GM06990 (cell line): ENCODE measurements at regions not wholly inside any gene's neighbourhood (a gene's known extent, or its start where the extent isn't known, plus 50 kb on each side); places are given as distances from the start of the nearest gene placed in this dataset.

ENCODE experiments used
- DNase-seq: peaks from one replicate; pipeline ENCODE4 v3.0.0-alpha.2; 2011; ENCODE audit not compliant: insufficient read length; ENCODE audit errors: extremely low read depth
- H3K27me3 ChIP-seq: replicated peaks from 2 replicates; pipeline ENCODE4 v1.6.0; 2011; ENCODE audit warnings: low read length; ENCODE audit not compliant: control insufficient read depth, insufficient read depth
- H3K36me3 ChIP-seq: 2 replicates; pipeline ENCODE4 v1.5.1; 2011; ENCODE audit warnings: low read length; ENCODE audit not compliant: control insufficient read depth, insufficient read depth
- H3K4me3 ChIP-seq: replicated peaks from 2 replicates; pipeline ENCODE4 v1.5.1; 2011; ENCODE audit warnings: low read depth, mild to moderate bottlenecking, control low read depth, low read length
- TF ChIP-seq, protein P1 (sequence below): IDR thresholded peaks from 2 replicates; pipeline ENCODE4 v1.5.1; 2011; ENCODE audit warnings: low read length, control low read depth, mild to moderate bottlenecking, inconsistent platforms; ENCODE audit not compliant: insufficient read depth, poor library complexity, severe bottlenecking

DNA sequence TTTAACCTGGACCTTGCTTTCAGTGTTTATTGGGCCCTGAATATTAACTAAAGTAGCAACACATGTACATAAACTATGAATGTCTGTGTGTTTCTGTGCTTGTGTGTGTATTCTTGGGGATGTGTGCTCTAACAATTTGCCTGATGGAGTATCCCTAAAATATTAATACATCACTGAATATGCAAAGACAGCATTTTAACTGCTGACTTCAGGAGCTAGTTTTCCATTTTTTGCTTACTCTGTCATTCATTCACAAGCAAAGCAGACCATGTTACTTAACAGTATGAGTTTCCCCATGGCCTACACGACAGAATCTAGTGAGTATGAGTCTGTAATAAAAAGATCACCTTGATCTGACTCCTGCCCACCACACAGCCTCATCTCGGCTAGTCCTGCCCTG is 402.8 kb downstream of the BCAT1 start:
- Histone ChIP-seq H3K4me3 (no peak overlapping the region), H3K36me3 (no peaks in the 10 kb centered on the region), H3K27me3 (no peaks in the 10 kb centered on the region)
- no peak for DNase-seq
- TF ChIP-seq, protein P1, sequence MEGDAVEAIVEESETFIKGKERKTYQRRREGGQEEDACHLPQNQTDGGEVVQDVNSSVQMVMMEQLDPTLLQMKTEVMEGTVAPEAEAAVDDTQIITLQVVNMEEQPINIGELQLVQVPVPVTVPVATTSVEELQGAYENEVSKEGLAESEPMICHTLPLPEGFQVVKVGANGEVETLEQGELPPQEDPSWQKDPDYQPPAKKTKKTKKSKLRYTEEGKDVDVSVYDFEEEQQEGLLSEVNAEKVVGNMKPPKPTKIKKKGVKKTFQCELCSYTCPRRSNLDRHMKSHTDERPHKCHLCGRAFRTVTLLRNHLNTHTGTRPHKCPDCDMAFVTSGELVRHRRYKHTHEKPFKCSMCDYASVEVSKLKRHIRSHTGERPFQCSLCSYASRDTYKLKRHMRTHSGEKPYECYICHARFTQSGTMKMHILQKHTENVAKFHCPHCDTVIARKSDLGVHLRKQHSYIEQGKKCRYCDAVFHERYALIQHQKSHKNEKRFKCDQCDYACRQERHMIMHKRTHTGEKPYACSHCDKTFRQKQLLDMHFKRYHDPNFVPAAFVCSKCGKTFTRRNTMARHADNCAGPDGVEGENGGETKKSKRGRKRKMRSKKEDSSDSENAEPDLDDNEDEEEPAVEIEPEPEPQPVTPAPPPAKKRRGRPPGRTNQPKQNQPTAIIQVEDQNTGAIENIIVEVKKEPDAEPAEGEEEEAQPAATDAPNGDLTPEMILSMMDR: no peak

DNA sequence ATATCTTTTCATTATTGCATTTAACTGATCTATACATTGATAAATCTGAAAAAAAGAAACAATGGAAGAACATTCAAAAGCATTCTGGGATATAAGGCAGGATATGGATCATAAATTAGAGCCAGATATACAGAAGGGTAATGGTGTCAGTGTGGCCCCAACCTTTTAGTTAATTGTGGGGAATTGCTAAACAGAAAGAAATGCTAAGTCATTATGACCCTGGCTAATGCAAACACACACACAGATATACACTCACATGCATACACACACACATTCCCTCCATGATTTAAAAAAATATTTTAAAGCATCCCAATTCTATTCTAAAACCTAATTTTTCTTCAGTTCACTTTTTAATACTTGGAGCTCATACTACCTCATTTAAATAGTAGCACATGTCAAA is 404.5 kb downstream of the BCAT1 start:
- no peaks in the 10 kb centered on the region for H3K36me3 ChIP-seq
- H3K27me3 ChIP-seq: no peaks in the 10 kb centered on the region
- TF ChIP-seq, protein P1: no peak
- no peak overlapping the region for H3K4me3 ChIP-seq
- no peak for DNase-seq

DNA sequence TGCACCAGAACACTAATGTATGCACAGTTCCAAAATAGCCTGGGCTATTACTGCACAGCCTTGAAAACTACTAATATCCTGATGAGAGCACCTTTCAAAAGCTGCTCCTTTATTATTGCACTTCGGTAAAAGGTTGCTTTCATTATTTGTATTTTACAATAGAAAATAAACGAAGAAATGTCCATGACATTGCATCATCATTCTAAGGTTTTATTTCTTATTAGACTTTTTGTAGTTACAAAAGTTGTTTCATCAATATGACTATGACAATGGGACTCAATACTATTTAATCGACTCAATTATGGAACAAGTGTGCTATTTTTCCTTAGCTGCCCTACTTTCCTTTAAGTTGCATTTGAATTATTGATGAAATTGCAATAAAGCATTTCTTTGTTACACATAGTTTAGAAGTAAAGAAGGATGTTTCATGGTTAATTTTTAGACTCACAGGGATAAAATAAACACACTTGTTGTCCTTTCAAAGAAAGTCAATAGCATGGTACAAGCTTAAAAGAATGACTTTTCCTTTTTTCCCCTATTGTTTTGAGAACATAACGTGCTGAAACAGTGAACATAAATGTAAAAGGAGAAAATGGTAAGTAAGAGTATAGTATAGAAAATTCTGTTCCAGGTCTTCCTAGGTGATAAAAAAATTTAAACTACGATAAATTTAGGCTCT is 407.6 kb downstream of the BCAT1 start:
- H3K4me3 ChIP-seq: no peak overlapping the region
- no peaks in the 10 kb centered on the region for H3K36me3 ChIP-seq
- TF ChIP-seq, protein P1: no peak
- DNase-seq: no peak
- no peaks in the 10 kb centered on the region for H3K27me3 ChIP-seq

DNA sequence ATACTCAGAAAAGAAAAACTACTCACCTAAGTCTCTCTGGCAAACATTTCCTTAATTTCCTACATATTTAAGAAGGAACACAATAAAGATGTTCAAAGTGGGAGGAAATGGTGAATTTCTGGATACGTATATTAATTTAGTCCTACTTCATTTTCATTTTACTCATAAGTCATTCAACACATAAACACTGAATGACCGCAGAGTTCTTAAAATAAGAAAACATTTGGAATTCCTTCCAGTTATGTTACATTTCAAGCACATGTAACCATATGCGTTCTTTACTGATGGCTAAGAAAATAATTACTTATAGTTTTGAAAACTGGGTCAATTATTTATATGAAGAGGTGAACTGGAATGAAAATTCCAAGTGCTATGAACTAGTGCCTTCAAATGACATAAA is 409.3 kb downstream of the BCAT1 start:
- TF ChIP-seq, protein P1: no peak
- no peaks in the 10 kb centered on the region for H3K27me3 ChIP-seq
- H3K4me3 ChIP-seq: no peak overlapping the region
- DNase-seq: no peak
- no peaks in the 10 kb centered on the region for H3K36me3 ChIP-seq

DNA sequence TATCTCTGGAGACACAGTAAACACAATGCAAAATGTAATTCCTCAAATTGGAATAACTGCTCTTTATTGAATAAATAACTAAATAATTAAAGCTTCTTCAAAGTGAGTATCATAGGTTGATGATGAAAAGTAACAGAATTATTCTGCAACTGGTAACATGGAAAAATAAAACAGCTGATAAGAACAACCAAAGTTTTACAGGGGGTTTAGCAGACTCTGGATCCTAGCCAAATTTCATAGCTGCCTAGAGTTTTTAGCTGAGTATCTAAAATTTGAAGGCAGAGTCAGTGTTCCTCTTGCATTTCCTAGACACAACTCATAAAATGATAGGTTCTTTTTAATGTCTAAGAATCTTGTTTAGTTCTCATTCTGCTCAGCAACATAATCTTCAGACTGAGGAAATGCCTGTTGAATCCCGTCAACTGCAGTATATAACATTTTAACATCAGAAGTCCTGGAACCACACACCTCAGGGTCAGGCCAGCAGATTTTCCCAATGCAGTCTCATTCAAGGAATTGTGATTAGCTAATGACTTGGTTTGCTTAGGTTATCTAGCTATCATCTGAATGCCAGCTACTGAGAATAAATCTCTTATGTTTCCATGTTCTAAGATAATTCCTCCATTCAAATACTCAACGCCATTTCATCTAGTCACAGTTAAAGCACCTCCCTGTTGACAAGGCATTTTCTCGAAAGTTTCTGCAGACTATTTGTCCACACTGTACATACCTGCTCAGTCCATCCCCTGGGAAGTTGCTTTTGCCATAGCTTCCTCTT is 411.6 kb downstream of the BCAT1 start:
- TF ChIP-seq, protein P1: no peak
- no peak overlapping the region for H3K4me3 ChIP-seq
- DNase-seq: no peak
- H3K27me3 ChIP-seq: no peaks in the 10 kb centered on the region
- H3K36me3 ChIP-seq: no peaks in the 10 kb centered on the region
